ENCODE measurements at regions not wholly inside any gene's neighbourhood (a gene's known extent, or its start where the extent isn't known, plus 50 kb on each side); places are given as distances from the start of the nearest gene placed in this dataset.

DNA sequence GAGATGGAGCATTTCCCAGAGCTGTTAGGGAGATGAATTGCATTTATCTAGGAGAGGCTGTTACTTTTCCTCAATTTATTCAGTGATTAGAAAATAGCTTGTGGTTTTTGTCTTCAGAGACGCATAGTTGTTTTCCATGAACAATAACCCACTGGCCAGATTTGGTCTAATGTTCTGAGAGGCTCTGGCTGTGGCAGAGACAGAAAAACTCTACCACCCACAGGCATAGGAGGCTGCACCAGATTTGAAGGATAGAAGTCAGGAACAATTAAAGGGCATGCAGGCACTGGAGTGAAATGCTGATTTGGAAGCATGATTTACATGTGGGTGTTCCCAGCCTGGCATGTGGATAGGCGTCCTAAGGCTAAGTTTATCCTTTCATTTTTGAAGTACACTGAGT, 143.5 kb downstream of the NFKBIZ start:
- Histone ChIP-seq H3K27me3 (no peaks in the 10 kb centered on the region), H3K9ac (ENCODE audit: low read depth in 2 of 2, low read length in 2 of 2) (no peak overlapping the region), H3K4me3 (no peak overlapping the region), H3K27ac (no peak overlapping the region), H3K36me3 (no peaks in the 10 kb centered on the region), H3K9me3 (no peaks in the 10 kb centered on the region), H3K4me1 (no peaks in the 10 kb centered on the region)
- DNase-seq, result no peak
- intact Hi-C loops (cut with DNase I), result no loop called here
- TF ChIP-seq, protein P1, sequence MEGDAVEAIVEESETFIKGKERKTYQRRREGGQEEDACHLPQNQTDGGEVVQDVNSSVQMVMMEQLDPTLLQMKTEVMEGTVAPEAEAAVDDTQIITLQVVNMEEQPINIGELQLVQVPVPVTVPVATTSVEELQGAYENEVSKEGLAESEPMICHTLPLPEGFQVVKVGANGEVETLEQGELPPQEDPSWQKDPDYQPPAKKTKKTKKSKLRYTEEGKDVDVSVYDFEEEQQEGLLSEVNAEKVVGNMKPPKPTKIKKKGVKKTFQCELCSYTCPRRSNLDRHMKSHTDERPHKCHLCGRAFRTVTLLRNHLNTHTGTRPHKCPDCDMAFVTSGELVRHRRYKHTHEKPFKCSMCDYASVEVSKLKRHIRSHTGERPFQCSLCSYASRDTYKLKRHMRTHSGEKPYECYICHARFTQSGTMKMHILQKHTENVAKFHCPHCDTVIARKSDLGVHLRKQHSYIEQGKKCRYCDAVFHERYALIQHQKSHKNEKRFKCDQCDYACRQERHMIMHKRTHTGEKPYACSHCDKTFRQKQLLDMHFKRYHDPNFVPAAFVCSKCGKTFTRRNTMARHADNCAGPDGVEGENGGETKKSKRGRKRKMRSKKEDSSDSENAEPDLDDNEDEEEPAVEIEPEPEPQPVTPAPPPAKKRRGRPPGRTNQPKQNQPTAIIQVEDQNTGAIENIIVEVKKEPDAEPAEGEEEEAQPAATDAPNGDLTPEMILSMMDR (IDR thresholded peaks at IDR 0.05), result no peak

DNA sequence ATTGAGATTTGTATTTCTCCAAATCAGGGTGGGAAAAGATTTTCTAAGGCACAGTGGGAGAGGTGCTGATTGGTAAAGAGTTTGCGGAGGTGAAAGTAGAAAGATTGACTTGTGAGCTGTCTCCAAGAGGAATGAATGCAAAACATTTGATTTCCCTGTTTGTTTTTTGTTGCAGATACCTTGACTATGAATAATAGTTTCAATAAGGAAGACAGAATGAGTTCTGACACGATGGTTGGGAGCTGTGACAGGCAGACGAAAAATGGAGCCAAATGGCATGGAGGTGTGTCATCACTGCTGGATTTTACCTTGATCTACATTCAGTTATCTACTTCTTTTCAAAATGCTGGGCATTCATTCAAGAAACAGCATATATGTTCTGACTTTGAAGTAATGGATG, 145.1 kb downstream of the NFKBIZ start:
- no peak overlapping the region for H3K4me3 ChIP-seq
- no peaks in the 10 kb centered on the region for H3K36me3 ChIP-seq
- no peak overlapping the region for H3K9ac ChIP-seq (ENCODE audit: low read depth in 2 of 2, low read length in 2 of 2)
- DNase-seq, result no peak
- no peaks in the 10 kb centered on the region for H3K4me1 ChIP-seq
- no peak overlapping the region for H3K27ac ChIP-seq
- no peaks in the 10 kb centered on the region for H3K27me3 ChIP-seq
- TF ChIP-seq, protein P1 (IDR thresholded peaks at IDR 0.05), result no peak
- H3K9me3 ChIP-seq, result no peaks in the 10 kb centered on the region
- intact Hi-C loops (cut with DNase I), result no loop called here

DNA sequence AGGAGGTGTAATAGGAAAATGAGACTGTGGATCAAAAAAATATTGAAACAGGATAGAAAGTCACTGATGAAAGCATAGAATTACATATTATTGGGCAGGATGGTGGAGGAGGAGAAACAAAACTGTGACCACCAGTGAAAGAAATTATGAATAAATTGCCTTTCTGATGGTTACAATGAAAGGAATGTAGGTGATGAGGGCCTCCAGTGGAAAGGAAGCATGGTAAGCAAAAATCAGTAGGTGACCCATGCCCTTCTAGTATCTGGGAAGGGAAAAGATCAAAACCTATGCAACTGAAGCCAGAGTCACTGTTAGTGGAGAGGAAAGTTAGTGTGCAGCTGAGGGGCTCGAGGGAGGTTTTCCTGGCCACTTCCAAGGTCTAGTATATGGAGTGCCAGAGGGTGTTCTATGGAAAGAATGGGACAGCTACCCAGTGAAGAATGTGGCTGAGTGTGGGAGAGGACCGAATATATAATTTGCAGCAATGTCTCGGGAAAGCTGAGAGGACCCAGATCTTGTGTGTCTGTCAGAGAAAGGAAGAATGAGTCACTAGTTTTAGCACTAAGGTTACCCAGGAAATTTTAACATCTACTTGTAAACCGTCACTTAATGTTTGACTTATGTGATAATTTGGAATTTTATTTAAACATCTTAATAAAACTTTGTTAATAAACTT, 146.2 kb downstream of the NFKBIZ start:
- Histone ChIP-seq H3K9me3 (no peaks in the 10 kb centered on the region), H3K36me3 (no peaks in the 10 kb centered on the region), H3K27me3 (no peaks in the 10 kb centered on the region), H3K27ac (no peak overlapping the region), H3K4me3 (no peak overlapping the region), H3K4me1 (no peaks in the 10 kb centered on the region), H3K9ac (ENCODE audit: low read depth in 2 of 2, low read length in 2 of 2) (no peak overlapping the region)
- intact Hi-C loops (cut with DNase I), result no loop called here
- no peak for DNase-seq
- TF ChIP-seq, protein P1 (IDR thresholded peaks at IDR 0.05), result no peak

DNA sequence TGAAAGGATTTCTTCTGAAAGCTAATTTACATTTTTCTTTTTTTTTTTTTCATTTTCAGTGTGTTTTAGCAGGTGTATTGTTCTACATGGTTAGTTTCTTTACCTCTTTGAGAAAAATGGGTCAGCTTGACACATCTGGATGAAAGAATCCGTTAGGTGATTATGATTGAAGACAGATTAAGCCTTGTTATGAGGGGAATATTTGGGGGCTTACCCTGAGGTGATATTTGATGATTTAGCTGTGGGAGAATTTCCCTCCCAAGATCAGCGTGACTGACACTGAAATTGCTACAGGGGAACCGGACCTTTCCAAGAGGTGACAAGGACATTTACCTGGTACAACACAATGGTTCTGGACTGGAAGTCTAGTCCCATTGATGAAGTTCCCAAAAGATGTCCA, 147.5 kb downstream of the NFKBIZ start:
- H3K9me3 ChIP-seq, result no peaks in the 10 kb centered on the region
- H3K4me3 ChIP-seq, result no peak overlapping the region
- H3K36me3 ChIP-seq, result no peaks in the 10 kb centered on the region
- DNase-seq, result no peak
- TF ChIP-seq, protein P1 (IDR thresholded peaks at IDR 0.05), result no peak
- no peak overlapping the region for H3K27ac ChIP-seq
- no peaks in the 10 kb centered on the region for H3K27me3 ChIP-seq
- intact Hi-C loops (cut with DNase I), result no loop called here
- no peaks in the 10 kb centered on the region for H3K4me1 ChIP-seq
- no peak overlapping the region for H3K9ac ChIP-seq (ENCODE audit: low read depth in 2 of 2, low read length in 2 of 2)

DNA sequence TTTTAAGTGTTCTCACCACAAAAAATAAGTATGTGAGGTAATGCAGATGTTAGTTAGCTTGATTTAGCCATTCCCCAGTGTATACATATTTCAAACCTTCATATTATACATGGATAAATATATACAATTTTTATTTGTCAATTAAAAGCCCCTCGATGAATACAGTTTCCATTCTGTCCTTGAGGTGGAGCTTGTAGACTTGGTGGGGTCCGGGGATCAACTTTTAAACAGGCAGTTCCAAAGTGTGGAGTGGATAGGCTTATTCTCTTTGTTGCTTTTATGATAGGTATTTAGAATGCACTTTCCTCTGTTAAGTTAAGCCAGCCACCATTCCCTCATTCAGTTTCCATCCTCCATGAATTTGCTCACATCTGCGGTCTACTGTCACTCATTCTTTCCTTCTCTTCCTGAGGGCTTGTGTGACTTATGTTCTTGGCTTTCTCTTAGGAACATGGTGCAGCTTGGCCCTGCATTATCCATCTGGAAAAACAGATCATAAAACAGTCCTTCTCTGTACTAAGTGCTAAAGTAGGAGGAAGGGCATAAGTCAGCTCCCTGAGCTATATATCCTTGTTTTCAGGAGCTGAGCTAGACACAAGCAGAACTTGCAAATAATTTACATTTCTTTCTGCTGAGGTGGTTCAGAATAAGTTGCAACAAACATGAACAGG, 149.1 kb downstream of the NFKBIZ start:
- intact Hi-C loops (cut with DNase I), result no loop called here
- Histone ChIP-seq H3K9ac (ENCODE audit: low read depth in 2 of 2, low read length in 2 of 2) (no peak overlapping the region), H3K4me3 (no peak overlapping the region), H3K36me3 (no peaks in the 10 kb centered on the region), H3K27ac (no peak overlapping the region), H3K27me3 (no peaks in the 10 kb centered on the region), H3K9me3 (no peaks in the 10 kb centered on the region), H3K4me1 (no peaks in the 10 kb centered on the region)
- TF ChIP-seq, protein P1 (IDR thresholded peaks at IDR 0.05), result no peak
- no peak for DNase-seq
